Suprapubic skin (tissue), 4 donors: ENCODE measurements at regions not wholly inside any gene's neighbourhood (a gene's known extent, or its start where the extent isn't known, plus 50 kb on each side); places are given as distances from the start of the nearest gene placed in this dataset.
"Not testable (repeated sequence)": the region's sequence is repeated elsewhere in the genome, so short reads cannot be mapped to it uniquely, and the experiment has no call there.

Experiments
- EP300 ChIP-seq: sonication (generic); formaldehyde crosslinking; IDR thresholded peaks from one replicate; pipeline ENCODE4 v1.6.1; 2017; ENCODE audit warnings: antibody characterized with exemption
- POLR2A ChIP-seq, 2 donors: fragments of 450-650 bp; IDR thresholded peaks; one replicate each; pipeline ENCODE4 v1.6.1; 2017; ENCODE audit warnings: antibody characterized with exemption in 2 of 2, mild to moderate bottlenecking in 2 of 2, moderate library complexity in 2 of 2
- POLR2AphosphoS5 ChIP-seq, 3 donors: sonication (generic); formaldehyde crosslinking; IDR thresholded peaks; one replicate each; pipeline ENCODE4 v1.6.1; 2017; ENCODE audit warnings: antibody characterized with exemption in 3 of 3
- TF ChIP-seq, protein P1 (sequence below), 2 donors: fragments of 200-600 bp in 1 of 2; fragments of 450-650 bp in 1 of 2; sonication (generic) in 1 of 2; IDR thresholded peaks; one replicate each; pipeline ENCODE4 v1.5.1; 2016 to 2019; ENCODE audit warnings: antibody characterized with exemption in 2 of 2, mild to moderate bottlenecking in 1 of 2, moderate library complexity in 1 of 2

DNA sequence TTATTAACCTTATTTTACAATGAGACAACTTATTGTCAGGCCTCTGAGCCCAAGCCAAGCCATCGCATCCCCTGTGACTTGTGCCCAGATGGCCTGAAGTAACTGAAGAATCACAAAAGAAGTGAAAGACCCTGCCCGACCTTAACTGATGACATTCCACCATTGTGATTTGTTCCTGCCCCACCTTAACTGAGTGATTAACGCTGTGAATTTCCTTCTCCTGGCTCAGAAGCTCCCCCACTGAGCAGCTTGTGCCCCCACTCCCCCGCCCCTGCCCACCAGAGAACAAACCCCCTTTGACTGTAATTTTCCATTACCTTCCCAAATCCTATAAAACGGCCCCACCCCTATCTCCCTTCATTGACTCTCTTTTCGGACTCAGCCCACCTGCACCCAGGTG is 224.0 kb upstream of the DUSP10 start:
- TF ChIP-seq, protein P1, sequence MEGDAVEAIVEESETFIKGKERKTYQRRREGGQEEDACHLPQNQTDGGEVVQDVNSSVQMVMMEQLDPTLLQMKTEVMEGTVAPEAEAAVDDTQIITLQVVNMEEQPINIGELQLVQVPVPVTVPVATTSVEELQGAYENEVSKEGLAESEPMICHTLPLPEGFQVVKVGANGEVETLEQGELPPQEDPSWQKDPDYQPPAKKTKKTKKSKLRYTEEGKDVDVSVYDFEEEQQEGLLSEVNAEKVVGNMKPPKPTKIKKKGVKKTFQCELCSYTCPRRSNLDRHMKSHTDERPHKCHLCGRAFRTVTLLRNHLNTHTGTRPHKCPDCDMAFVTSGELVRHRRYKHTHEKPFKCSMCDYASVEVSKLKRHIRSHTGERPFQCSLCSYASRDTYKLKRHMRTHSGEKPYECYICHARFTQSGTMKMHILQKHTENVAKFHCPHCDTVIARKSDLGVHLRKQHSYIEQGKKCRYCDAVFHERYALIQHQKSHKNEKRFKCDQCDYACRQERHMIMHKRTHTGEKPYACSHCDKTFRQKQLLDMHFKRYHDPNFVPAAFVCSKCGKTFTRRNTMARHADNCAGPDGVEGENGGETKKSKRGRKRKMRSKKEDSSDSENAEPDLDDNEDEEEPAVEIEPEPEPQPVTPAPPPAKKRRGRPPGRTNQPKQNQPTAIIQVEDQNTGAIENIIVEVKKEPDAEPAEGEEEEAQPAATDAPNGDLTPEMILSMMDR (IDR thresholded peaks at IDR 0.05): not testable (repeated sequence)
- not testable (repeated sequence) for TF ChIP-seq POLR2A (IDR thresholded peaks at IDR 0.05); POLR2AphosphoS5 (IDR thresholded peaks at IDR 0.05); EP300
